ENCODE measurements at regions not wholly inside any gene's neighbourhood (a gene's known extent, or its start where the extent isn't known, plus 50 kb on each side); places are given as distances from the start of the nearest gene placed in this dataset.

DNA sequence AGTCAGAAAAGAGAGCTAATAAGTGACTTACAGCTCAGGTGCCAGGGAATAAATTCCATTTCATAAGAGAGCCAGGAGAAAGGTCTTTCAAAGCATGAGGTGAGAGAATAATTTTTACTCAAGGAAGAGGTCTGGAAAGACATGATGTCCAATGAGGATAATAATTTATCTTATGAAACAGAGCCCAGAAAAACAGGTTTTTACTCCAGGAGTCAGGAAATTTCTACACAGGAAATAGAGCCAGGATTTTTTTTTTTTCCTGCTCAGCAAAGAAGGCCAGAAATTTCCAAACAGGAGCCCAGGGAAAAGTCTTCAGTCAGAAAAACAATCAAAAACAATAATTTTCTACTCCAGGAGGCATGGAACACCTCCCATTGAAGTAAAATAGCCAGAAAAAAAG is 1185.7 kb upstream of the TSPY4 start:
- H3K9me3 Mint-ChIP-seq = no peaks in the 10 kb centered on the region
- no peak overlapping the region for H3K27ac Mint-ChIP-seq
- no peak overlapping the region for H3K4me3 Mint-ChIP-seq
- no peaks in the 10 kb centered on the region for H3K4me1 Mint-ChIP-seq
- H3K36me3 Mint-ChIP-seq (ENCODE audit: low read depth) = no peaks in the 10 kb centered on the region
- no peaks in the 10 kb centered on the region for H3K27me3 Mint-ChIP-seq
- intact Hi-C loops (cut with micrococcal nuclease) = no loop called here
- DNase-seq = no peak

DNA sequence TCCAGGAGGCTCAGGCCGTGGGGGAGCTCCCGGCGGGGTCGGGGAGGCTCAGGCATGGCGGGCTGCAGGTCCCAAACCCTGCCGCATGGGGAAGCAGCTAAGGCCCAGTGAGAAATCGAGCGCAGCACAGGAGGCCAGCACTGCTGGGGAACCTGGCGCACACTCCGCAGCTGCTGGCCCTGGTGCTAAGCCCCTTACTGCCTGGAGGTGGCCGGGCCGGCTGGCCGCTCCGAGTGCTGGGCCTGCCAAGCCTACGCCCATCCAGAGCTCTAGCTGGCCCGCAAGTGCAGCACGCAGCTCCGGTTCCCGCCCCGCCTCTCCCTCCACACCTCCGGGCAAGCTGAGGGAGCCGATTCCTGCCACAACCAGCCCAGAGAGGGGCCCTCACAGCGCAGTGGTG is 1208.7 kb upstream of the TSPY4 start:
- intact Hi-C loops (cut with micrococcal nuclease) = no loop called here
- no peaks in the 10 kb centered on the region for H3K9me3 Mint-ChIP-seq
- no peak overlapping the region for H3K4me3 Mint-ChIP-seq
- no peaks in the 10 kb centered on the region for H3K27me3 Mint-ChIP-seq
- no peak for DNase-seq
- H3K4me1 Mint-ChIP-seq = no peaks in the 10 kb centered on the region
- no peaks in the 10 kb centered on the region for H3K36me3 Mint-ChIP-seq (ENCODE audit: low read depth)
- no peak overlapping the region for H3K27ac Mint-ChIP-seq

DNA sequence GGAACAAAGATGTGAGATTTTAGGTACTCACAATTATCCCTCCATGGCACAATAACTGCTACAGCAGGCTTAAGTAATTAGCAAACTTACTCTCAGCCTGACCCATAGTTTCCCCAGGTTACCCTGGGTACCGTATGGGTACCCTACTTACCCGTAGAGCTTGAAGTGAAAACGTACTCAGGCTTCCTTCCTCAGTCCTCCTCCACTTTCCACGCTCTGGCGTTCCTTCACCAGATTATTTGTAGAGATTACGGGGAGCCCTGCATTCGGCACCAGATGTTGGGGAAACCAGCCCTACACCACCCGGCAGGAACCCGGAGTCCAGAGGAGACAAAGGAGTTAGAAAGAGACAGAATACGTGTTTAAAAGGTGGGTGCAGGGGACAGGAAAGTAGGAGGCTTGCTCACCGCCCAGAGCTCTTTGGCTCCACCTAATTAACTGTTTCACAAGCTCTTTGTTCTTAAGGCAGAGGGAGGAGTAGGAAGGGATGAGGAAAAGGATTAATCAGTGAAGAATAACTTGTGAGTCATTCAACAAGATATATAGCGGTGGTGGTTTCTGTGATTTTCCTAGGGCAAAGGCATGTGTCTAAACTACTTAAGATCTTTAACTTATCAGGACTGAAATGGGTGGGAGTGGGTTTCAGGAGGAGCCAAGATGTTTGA is 1211.2 kb upstream of the TSPY4 start:
- Mint-ChIP-seq H3K27ac (no peak overlapping the region), H3K36me3 (ENCODE audit: low read depth) (no peaks in the 10 kb centered on the region), H3K9me3 (no peaks in the 10 kb centered on the region), H3K4me3 (no peak overlapping the region), H3K4me1 (no peaks in the 10 kb centered on the region), H3K27me3 (no peaks in the 10 kb centered on the region)
- intact Hi-C loops (cut with micrococcal nuclease) = no loop called here
- no peak for DNase-seq

DNA sequence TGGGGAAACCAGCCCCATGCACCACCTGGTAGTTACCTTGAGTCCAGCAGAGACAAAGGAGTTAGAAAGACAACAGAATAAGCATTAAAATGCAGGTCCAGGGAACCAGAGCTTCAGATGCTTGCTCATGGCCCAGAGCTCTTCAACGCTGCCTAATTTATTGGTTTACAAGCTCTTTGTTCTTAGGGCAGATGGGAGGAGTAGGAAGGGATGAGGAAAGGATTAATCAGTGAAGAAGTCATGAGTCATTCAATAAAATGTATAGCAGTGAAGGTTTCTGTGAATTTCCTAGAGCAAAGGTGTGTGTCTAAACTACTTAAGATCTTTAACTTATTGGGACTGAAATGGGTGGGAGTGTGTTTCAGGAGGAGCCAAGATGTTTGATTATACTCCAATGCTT is 1210.3 kb upstream of the AMELY start:
- Mint-ChIP-seq H3K4me1 (no peaks in the 10 kb centered on the region), H3K36me3 (ENCODE audit: low read depth) (no peaks in the 10 kb centered on the region), H3K9me3 (no peaks in the 10 kb centered on the region), H3K27me3 (no peaks in the 10 kb centered on the region), H3K4me3 (no peak overlapping the region), H3K27ac (no peak overlapping the region)
- intact Hi-C loops (cut with micrococcal nuclease) = no loop called here
- no peak for DNase-seq

DNA sequence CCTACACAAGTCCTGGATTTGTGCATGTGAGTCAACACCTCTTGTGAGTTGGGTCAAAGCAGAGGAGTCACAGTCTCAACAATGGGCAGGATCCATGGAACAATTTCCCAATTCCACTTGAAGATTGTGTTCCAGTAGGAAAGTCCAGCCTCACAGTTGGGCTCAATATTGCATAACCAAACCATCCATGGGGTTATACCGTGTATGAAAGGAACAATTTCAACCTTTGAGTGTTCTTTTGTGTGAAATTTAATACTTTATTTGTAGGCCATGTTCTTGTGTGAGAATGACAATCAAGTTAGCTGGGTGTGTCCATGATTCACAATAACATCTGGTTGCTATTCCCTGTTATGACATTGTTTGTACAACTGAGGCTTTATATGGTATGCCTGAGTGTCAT is 1182.9 kb upstream of the AMELY start:
- H3K9me3 Mint-ChIP-seq = no peaks in the 10 kb centered on the region
- H3K27ac Mint-ChIP-seq = no peak overlapping the region
- H3K4me3 Mint-ChIP-seq = no peak overlapping the region
- intact Hi-C loops (cut with micrococcal nuclease) = no loop called here
- no peaks in the 10 kb centered on the region for H3K4me1 Mint-ChIP-seq
- DNase-seq = no peak
- H3K36me3 Mint-ChIP-seq (ENCODE audit: low read depth) = no peaks in the 10 kb centered on the region
- H3K27me3 Mint-ChIP-seq = no peaks in the 10 kb centered on the region

DNA sequence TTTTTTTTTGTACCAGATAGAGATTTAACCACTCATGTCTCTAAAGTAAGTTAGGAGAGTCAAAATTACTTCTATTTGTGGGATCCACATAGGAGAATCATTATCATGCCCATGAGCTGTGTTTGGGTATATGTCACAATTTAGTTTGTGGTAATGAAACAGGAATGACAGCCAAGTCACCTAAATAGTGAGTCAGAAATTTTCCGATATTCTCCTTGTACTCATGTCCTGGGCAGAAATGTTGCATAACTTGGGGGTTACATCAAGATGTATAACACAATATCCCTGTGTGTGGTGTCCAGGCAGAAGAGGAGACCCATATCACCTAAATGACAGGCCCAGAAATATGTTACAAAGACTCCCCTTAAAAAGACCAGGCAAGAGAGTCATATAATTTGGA is 1181.4 kb upstream of the AMELY start:
- no peak for DNase-seq
- intact Hi-C loops (cut with micrococcal nuclease) = no loop called here
- no peaks in the 10 kb centered on the region for H3K27me3 Mint-ChIP-seq
- no peaks in the 10 kb centered on the region for H3K36me3 Mint-ChIP-seq (ENCODE audit: low read depth)
- no peaks in the 10 kb centered on the region for H3K4me1 Mint-ChIP-seq
- H3K4me3 Mint-ChIP-seq = no peak overlapping the region
- no peak overlapping the region for H3K27ac Mint-ChIP-seq
- no peaks in the 10 kb centered on the region for H3K9me3 Mint-ChIP-seq

DNA sequence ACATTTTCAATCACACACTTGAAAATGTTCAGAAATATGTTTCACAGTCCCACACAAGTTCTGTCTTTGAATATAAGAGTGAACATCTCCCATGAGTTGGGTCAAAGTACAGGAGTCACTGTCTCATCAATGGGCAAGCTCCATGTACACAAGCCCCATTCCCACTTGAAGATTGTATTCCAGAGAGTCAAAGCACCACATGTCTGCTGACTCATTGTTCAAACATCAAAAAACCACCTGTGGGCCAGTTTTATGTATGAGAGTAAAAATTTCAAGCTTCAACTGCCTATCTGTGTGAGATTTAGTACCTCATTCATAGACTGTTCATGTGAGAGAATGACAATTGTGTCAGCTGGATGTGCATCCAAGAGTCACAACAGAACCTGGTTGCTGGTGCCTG is 1174.4 kb upstream of the AMELY start:
- no peak overlapping the region for H3K4me3 Mint-ChIP-seq
- no peaks in the 10 kb centered on the region for H3K27me3 Mint-ChIP-seq
- DNase-seq = no peak
- no peak overlapping the region for H3K27ac Mint-ChIP-seq
- no peaks in the 10 kb centered on the region for H3K36me3 Mint-ChIP-seq (ENCODE audit: low read depth)
- intact Hi-C loops (cut with micrococcal nuclease) = no loop called here
- no peaks in the 10 kb centered on the region for H3K9me3 Mint-ChIP-seq
- no peaks in the 10 kb centered on the region for H3K4me1 Mint-ChIP-seq

DNA sequence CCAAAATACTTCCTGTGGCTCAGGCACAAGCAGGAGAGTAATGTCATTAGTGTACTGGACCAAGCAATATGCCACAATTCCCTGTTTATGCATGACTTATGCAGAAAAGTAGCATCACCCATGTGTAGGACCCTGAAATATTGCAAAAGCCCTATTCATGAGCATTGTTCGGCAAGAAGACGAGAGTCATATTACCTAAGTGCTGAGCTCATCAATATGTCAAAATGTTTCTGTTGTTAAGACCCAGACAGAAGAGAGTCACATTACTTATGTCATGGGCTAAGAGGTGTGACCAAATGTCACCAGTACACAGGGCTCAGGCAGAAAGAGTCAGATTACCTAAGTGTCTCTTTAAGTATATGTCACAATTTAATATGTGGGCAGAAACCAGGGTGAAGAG is 1172.6 kb upstream of the AMELY start:
- no peaks in the 10 kb centered on the region for H3K4me1 Mint-ChIP-seq
- no peaks in the 10 kb centered on the region for H3K9me3 Mint-ChIP-seq
- no peak overlapping the region for H3K27ac Mint-ChIP-seq
- intact Hi-C loops (cut with micrococcal nuclease) = no loop called here
- no peak overlapping the region for H3K4me3 Mint-ChIP-seq
- H3K36me3 Mint-ChIP-seq (ENCODE audit: low read depth) = no peaks in the 10 kb centered on the region
- H3K27me3 Mint-ChIP-seq = no peaks in the 10 kb centered on the region
- no peak for DNase-seq

DNA sequence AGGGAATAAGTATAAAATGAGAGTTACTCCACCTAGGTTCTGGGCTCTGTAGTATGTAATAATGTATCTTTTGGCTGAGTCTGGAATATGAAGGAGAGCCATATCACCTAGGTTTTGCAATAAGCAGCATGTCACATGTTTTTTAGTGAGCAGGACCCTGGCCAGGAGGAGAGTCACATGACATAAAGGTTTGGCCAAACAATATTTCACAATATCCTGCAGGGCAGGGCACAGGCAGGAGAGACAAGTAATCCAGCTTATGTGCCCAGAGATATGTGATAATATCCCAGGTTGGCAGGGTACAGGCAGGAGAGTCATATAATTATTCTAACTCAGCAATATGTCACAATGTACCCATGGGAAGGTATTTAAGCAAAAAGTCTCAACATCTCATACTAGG is 1169.6 kb upstream of the AMELY start:
- Mint-ChIP-seq H3K4me3 (no peak overlapping the region), H3K27me3 (no peaks in the 10 kb centered on the region), H3K9me3 (no peaks in the 10 kb centered on the region), H3K4me1 (no peaks in the 10 kb centered on the region), H3K36me3 (ENCODE audit: low read depth) (no peaks in the 10 kb centered on the region), H3K27ac (no peak overlapping the region)
- intact Hi-C loops (cut with micrococcal nuclease) = no loop called here
- no peak for DNase-seq

DNA sequence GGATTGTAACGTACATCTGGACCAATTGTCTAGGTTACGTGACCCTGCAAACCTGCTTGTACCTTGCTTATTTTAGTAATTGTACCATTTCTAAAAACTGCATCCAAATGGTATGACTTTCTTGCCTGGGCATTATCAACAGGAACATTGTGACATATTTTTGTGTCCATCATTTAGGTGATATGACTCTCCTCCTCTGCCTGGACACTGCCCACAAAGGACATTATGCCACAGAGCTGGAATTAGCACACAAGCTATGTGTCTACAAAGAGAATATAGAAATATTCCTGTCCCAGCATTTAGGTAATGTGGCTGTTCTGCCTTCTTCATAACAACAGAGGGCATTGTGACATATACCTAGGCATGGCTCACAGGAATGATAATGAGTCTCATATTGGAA is 1153.7 kb upstream of the AMELY start:
- no peaks in the 10 kb centered on the region for H3K36me3 Mint-ChIP-seq (ENCODE audit: low read depth)
- H3K27me3 Mint-ChIP-seq = no peaks in the 10 kb centered on the region
- H3K4me3 Mint-ChIP-seq = no peak overlapping the region
- intact Hi-C loops (cut with micrococcal nuclease) = no loop called here
- no peak for DNase-seq
- H3K9me3 Mint-ChIP-seq = no peaks in the 10 kb centered on the region
- no peaks in the 10 kb centered on the region for H3K4me1 Mint-ChIP-seq
- H3K27ac Mint-ChIP-seq = no peak overlapping the region

DNA sequence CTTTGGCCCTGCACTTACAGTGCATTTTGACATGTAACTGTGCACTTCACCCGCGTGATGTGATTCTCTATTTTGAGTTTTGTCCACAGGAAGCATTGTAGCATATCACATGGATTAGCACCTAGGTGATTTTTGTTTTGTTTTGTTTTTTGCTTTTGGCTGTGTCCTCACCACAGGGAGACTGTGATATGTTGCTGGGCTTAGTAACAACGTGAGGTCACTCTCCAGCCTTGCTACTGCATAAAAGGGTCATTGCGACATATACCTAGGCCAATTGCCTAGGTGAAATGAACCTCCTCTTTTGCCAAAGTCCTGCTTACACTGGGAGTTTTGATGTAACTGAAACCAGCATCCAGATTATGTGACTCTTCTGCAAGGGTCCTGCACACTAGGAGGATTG is 1152.9 kb upstream of the AMELY start:
- no peaks in the 10 kb centered on the region for H3K4me1 Mint-ChIP-seq
- intact Hi-C loops (cut with micrococcal nuclease) = no loop called here
- no peak overlapping the region for H3K4me3 Mint-ChIP-seq
- no peaks in the 10 kb centered on the region for H3K27me3 Mint-ChIP-seq
- H3K36me3 Mint-ChIP-seq (ENCODE audit: low read depth) = no peaks in the 10 kb centered on the region
- no peak for DNase-seq
- H3K9me3 Mint-ChIP-seq = no peaks in the 10 kb centered on the region
- H3K27ac Mint-ChIP-seq = no peak overlapping the region

DNA sequence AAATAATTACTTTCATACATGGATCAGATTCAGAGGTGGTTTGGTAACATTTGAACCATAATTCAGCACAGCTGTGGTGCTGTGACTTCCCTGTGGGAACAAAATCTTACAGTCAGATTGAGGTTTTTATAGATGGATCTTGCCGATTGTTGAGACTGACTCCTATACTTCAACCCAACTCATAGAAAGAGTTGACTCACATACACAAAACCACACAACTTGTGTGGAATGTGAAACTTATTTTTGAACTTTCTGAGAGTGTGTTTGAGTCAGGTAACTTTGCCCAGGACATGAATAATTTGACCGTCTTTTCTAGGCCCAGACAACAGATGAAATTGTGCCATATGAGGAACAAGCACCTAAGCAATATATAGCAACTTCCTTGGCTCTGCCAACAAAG is 1152.4 kb upstream of the AMELY start:
- intact Hi-C loops (cut with micrococcal nuclease) = no loop called here
- H3K27ac Mint-ChIP-seq = no peak overlapping the region
- no peaks in the 10 kb centered on the region for H3K36me3 Mint-ChIP-seq (ENCODE audit: low read depth)
- no peaks in the 10 kb centered on the region for H3K9me3 Mint-ChIP-seq
- H3K4me3 Mint-ChIP-seq = no peak overlapping the region
- DNase-seq = no peak
- H3K4me1 Mint-ChIP-seq = no peaks in the 10 kb centered on the region
- H3K27me3 Mint-ChIP-seq = no peaks in the 10 kb centered on the region

DNA sequence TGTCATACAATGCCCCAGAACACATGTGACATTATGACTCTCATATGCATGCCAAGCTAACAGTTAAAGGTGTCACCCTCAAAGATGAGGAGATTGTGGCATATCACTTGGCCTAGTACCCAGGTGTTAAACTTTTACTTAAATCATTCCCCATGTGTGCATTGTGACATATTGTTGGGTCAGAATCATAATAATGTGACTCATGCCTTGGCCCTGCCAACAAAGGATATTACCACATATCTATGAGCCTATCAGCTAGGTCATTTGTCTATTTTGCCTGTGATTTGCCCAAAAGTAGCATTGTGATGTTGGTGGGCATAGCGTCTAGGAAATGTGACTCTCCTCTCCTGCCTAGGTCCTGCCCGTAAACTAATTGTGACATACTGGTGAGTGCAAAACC is 1147.1 kb upstream of the AMELY start:
- intact Hi-C loops (cut with micrococcal nuclease) = no loop called here
- no peak for DNase-seq
- Mint-ChIP-seq H3K27me3 (no peaks in the 10 kb centered on the region), H3K4me1 (no peaks in the 10 kb centered on the region), H3K27ac (no peak overlapping the region), H3K4me3 (no peak overlapping the region), H3K36me3 (ENCODE audit: low read depth) (no peaks in the 10 kb centered on the region), H3K9me3 (no peaks in the 10 kb centered on the region)

DNA sequence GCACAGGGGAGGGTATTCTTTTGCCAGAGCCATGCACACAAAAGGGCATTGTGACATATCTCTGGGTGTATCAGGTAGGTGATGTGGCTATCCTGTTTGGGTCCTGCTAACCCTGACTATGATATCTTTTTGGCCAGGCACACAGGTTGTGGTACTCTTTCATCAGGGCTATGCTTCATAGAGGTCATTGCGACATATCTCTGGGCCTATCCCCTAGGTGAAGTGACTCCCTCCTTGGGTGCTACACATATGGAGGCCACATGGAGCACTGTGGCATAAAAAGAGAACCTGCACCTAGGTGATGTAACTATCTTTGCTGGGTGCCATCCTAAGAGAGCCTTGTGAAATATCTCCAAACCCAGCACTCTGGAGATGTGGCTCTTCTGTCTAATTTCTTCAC is 1139.8 kb upstream of the AMELY start:
- intact Hi-C loops (cut with micrococcal nuclease) = no loop called here
- DNase-seq = no peak
- H3K36me3 Mint-ChIP-seq (ENCODE audit: low read depth) = no peaks in the 10 kb centered on the region
- no peaks in the 10 kb centered on the region for H3K9me3 Mint-ChIP-seq
- no peak overlapping the region for H3K27ac Mint-ChIP-seq
- no peaks in the 10 kb centered on the region for H3K27me3 Mint-ChIP-seq
- no peak overlapping the region for H3K4me3 Mint-ChIP-seq
- no peaks in the 10 kb centered on the region for H3K4me1 Mint-ChIP-seq

DNA sequence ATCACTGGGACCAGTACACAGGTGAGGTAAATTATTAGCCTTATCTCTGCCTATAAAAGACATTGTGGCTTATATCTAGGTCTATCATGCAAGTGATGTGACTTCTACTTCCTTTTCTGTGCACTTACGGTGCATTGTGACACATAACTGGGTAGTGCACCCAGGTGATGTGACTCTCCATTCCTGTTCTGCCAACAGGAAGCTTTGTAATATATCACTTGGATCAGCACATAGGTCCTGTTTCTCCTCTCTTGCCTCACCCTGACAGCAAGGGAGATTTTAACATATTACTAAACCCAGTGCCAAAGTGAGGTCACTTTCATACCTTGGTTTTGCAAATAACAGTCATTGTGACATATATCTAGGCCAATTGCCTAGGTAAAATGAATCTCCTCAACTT is 1129.7 kb upstream of the AMELY start:
- Mint-ChIP-seq H3K27ac (no peak overlapping the region), H3K4me1 (no peaks in the 10 kb centered on the region), H3K27me3 (no peaks in the 10 kb centered on the region), H3K4me3 (no peak overlapping the region), H3K36me3 (ENCODE audit: low read depth) (no peaks in the 10 kb centered on the region), H3K9me3 (no peaks in the 10 kb centered on the region)
- intact Hi-C loops (cut with micrococcal nuclease) = no loop called here
- no peak for DNase-seq
